ENCODE measurements at regions not wholly inside any gene's neighbourhood (a gene's known extent, or its start where the extent isn't known, plus 50 kb on each side); places are given as distances from the start of the nearest gene placed in this dataset.

DNA sequence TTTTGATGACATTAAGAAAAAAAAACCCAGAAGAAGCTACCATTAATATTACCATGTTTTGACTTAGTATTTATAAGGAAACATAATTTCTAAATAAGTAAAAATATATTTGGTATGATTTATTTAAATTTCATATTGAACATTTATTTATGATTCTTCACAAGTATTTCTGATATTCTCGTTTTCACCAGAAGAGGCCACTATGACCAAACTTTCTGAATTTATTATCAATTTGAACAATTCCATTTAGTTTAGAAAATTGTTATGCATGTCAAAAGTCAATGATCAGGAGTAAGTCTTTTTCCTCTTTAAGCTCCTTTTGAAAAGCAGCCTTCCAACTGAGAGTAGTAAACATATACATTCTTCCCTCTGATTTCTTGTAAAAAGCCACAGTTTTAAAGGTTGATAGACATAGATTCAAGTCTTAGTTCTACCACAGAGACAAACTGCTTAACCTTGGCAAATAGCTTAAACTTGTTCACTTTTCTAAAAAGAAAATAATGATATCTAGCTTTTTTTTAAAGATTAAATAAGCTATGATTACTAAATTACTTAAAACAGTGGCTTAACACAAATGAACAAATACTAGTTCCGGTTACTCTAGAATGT, 329.9 kb downstream of the TRIB2 start:
- TF ChIP-seq TGIF2 (CRISPR knock-in tag; IDR thresholded peaks at IDR 0.05) (no peak), NCOR1 (IDR thresholded peaks at IDR 0.05; ENCODE audit: borderline replicate concordance, low read length) (no peak), YY1 (IDR thresholded peaks at IDR 0.05; ENCODE audit: insufficient read depth, insufficient replicate concordance, low read depth, low read length) (no peak), ERF (CRISPR knock-in tag; IDR thresholded peaks at IDR 0.05) (no peak), ZNF121 (CRISPR knock-in tag; IDR thresholded peaks at IDR 0.05) (no peak), ZNF543 (CRISPR knock-in tag; IDR thresholded peaks at IDR 0.05) (no peak), DR1 (CRISPR knock-in tag; IDR thresholded peaks at IDR 0.05) (no peak), TCF12 (IDR thresholded peaks at IDR 0.05) (no peak), TCF12 (CRISPR knock-in tag; IDR thresholded peaks at IDR 0.05) (no peak), SIN3A (IDR thresholded peaks at IDR 0.05; ENCODE audit: borderline replicate concordance, low read depth, low read length) (no peak), KDM1A (CRISPR knock-in tag; IDR thresholded peaks at IDR 0.05) (no peak), RXRA (CRISPR knock-in tag; IDR thresholded peaks at IDR 0.05) (no peak), GABPB1 (CRISPR knock-in tag; IDR thresholded peaks at IDR 0.05) (no peak)
- TF ChIP-seq, protein P1, sequence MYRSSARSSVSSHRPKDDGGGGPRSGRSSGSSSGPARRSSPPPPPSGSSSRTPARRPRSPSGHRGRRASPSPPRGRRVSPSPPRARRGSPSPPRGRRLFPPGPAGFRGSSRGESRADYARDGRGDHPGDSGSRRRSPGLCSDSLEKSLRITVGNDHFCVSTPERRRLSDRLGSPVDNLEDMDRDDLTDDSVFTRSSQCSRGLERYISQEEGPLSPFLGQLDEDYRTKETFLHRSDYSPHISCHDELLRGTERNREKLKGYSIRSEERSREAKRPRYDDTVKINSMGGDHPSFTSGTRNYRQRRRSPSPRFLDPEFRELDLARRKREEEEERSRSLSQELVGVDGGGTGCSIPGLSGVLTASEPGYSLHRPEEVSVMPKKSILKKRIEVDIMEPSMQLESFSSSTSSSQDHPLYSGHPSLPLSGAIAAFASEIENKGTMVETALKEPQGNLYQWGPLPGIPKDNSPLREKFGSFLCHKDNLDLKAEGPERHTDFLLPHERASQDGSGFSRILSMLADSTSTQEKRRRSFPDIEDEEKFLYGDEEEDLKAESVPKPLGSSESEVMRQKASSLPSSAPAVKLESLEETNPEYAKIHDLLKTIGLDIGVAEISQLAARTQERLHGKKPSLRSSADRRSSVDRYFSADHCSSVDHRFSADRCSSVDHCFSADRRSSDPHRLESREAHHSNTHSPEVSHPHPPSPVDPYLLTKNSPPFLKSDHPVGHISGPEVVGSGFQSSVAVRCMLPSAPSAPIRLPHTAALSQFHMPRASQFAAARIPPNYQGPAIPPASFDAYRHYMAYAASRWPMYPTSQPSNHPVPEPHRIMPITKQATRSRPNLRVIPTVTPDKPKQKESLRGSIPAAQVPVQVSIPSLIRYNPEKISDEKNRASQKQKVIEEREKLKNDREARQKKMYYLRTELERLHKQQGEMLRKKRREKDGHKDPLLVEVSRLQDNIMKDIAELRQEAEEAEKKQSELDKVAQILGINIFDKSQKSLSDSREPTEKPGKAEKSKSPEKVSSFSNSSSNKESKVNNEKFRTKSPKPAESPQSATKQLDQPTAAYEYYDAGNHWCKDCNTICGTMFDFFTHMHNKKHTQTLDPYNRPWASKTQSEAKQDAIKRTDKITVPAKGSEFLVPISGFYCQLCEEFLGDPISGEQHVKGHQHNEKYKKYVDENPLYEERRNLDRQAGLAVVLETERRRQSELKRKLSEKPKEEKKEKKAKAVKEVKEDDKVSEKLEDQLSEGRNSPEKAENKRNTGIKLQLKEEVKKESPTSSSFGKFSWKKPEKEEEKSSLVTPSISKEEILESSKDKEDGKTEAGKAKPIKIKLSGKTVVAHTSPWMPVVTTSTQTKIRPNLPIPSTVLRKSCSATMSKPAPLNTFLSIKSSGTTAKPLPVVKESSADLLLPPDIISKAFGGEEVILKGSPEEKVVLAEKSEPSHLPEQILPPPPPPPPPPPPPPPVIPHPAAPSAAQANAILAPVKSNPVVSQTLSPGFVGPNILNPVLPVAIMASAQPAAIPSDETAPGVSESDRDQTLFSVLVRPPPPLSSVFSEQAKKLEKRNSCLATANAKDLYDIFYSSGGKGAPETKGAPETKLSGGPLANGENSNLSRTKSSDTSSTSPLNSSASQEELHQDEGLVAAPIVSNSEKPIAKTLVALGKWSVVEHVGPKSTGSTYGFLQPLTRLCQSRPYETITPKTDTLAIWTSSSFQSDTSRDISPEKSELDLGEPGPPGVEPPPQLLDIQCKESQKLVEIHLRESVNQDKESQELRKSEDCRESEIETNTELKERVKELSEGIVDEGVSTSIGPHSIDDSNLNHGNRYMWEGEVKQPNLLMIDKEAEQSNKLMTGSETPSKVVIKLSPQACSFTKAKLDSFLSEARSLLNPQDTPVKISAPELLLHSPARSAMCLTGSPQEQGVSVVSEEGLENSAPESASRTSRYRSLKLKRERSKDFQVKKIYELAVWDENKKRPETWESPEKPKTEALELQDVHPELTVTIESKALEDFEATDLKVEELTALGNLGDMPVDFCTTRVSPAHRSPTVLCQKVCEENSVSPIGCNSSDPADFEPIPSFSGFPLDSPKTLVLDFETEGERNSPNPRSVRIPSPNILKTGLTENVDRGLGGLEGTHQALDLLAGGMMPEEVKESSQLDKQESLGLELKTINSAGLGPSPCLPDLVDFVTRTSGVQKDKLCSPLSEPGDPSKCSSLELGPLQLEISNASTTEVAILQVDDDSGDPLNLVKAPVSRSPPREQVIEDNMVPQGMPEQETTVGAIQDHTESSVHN (CRISPR knock-in tag; IDR thresholded peaks at IDR 0.05): no peak
- TF ChIP-seq, protein P2, sequence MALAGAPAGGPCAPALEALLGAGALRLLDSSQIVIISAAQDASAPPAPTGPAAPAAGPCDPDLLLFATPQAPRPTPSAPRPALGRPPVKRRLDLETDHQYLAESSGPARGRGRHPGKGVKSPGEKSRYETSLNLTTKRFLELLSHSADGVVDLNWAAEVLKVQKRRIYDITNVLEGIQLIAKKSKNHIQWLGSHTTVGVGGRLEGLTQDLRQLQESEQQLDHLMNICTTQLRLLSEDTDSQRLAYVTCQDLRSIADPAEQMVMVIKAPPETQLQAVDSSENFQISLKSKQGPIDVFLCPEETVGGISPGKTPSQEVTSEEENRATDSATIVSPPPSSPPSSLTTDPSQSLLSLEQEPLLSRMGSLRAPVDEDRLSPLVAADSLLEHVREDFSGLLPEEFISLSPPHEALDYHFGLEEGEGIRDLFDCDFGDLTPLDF (CRISPR knock-in tag; IDR thresholded peaks at IDR 0.05): no peak

Measured in HepG2 (cell line).